SHP77 (cell line): ENCODE measurements at regions not wholly inside any gene's neighbourhood (a gene's known extent, or its start where the extent isn't known, plus 50 kb on each side); places are given as distances from the start of the nearest gene placed in this dataset.
"Not testable (repeated sequence)": the region's sequence is repeated elsewhere in the genome, so short reads cannot be mapped to it uniquely, and the experiment has no call there.

Source experiments
- DNase-seq, 2 experiments: peaks; one replicate each; lab custom pipeline; 2025; lab: John Stamatoyannopoulos, UW

DNA sequence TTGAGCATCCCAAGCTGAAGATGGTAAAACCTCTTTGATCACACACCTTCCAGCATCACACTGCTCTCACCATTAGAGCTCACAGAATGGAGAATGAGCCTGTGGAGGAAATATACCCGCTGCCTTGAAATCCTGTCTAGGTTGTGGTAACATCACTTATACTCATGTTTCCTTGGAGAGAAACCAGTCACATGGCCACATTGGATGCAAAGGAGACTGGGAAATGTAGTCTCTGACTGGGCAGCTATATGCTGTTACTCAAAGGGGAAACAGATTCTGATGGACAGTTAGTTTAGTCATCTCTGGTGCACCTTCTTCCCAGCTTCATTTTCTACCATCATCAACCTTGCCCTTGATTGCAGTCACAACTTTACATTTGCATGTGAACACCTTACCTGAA lies 286.3 kb downstream of the ANKRD50 start:
- DNase-seq, result no peak

DNA sequence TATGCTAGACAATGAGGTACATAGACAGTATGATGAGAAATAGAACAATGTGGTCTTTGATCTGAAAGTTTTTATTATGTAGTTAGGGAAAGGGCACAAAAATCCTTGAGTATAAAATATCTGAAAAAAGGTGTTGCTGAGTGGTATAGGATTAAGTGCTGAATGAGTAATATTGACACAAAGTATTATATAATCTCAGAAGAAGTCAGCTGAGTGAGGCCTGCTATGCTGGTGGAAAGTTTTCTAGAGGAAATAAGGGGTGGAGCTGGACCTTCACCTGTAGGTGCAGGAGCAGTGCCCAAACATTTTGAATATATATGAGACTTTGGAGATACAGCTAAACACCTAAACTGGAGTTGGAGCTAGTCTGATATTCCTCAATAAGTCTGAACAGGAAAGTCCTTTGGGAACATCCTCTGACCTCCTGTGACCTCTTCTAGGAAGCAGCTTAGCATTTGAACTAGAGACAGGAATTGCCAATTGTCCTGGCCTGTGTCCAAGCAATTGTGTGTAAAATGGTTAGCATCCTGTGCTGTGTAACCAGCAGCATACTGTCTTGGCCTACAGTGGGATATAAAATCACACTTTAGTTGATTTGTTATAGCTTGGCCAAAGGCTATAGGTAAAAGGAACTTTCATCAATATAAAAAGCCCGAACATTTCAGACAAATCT lies 285.3 kb downstream of the ANKRD50 start:
- no peak for DNase-seq

DNA sequence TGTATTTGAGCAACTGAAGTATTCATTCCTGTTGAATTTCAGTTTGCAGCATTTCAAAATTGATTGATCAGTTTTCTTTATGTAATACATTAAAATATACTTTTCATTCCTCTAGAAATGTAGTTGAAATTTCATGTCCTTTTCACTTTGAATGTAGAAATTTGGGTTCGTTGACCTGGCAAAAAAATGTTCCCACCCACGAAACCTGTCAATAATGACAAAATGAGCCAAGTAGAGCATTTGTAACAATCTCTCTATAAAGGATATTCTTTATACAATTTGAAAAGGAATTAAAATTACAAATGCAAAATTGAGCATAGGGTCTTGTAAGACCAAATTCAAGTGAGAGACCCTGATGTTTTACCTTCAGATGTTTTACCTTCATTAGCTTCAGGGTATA lies 283.9 kb downstream of the ANKRD50 start:
- no peak for DNase-seq

DNA sequence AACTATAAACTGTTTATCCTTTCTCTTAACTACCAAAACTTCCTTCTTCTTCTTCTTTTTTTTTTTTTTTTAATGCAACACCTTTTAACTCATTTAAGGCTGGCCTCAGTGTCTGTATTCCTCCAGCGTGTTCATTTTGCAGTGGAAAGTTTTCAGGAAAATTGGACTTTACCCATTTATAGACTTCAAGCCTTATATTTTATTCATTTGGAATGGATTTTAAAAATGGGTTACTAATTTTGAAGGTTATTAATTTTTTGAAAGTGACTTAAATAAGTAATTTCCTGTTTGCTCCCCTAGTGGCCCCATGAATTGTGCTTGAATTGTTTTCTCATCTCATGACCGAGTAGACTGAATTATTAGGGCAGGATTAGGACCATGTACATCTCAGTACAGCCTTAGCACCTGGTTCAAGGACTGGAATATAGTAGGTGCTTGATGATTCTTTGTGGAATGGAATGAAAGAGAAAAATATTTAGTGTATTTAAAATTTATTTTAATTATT lies 282.7 kb downstream of the ANKRD50 start:
- DNase-seq, result no peak

DNA sequence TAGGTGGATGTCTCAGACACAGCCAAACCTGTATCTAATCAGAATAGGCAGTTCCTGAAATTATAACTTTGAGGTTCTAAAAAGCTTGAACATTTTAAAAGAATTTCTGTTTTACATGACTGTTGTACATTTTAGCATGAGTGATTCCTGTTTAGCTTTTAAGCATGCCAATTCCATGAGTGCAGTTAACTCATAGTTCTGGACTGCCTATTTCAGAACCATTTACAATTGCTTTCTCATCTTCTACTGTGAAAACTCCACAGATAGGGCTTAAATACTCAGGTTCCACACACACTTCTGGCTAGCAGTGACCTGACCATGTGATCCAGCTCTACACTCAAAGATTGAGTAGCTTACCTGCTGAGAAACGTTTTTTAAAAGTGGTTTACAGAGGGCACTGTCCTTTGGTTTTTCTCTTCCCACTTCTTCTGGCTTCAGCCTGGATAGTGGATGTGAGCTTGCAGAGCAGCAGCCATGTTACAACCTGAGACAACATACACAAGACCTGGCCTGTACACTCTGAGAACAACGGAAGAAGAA lies 280.8 kb downstream of the ANKRD50 start:
- DNase-seq, result no peak

DNA sequence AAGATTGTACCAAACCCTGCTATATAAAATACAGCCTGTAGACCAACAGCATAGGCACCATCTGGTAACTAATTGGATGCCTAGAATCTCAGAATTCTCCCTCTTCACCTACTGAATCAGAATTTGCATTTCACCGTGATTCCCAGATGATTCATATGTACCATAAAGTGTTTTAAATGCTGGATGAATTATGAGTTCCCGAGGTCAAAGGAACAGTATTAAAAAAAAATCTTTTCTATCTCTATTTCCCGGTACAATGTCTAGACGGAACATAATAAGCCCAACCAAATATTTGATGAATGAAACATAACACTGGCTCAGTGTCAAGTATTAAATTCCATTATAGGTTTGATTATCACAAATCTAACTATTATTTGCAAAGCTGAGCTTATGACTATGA lies 280.0 kb downstream of the ANKRD50 start:
- DNase-seq, result no peak

DNA sequence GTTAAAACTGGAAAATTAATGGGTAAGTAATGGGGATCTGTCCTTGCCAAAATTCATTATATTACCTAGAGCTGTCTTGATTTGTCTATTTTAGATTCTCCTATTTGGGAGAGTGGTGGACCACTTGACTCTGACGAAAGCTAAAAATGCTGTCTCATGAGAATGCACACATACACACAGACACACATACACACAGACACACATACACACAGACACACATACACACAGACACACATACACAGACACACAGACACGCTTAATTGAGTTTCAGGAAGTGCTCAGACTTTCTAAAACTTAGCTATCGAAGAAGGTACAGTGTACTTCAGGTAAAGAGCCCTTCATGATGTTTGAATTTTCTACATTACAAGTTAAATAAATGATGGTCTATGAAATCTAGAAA lies 279.5 kb downstream of the ANKRD50 start:
- DNase-seq, result no peak

DNA sequence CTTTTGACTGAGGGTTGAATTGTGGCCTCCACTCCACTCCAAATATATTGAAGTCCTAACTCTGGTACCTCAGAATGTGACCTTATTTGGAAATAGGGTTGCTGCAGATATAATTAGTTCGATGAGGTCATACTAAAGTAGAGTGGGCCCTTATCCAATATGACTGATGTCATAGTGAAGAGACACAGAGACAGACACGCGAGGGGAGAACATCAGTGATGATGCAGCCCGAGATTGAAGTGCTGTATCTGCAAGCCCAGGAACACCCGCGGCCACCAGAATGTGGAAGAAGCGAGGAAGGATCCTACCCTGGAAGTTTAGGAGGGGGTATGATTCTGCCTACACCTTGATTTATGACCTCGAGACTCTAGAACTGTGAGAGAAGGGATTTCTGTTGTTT lies 279.0 kb downstream of the ANKRD50 start:
- peak; percentile 27 to 34 for DNase-seq

DNA sequence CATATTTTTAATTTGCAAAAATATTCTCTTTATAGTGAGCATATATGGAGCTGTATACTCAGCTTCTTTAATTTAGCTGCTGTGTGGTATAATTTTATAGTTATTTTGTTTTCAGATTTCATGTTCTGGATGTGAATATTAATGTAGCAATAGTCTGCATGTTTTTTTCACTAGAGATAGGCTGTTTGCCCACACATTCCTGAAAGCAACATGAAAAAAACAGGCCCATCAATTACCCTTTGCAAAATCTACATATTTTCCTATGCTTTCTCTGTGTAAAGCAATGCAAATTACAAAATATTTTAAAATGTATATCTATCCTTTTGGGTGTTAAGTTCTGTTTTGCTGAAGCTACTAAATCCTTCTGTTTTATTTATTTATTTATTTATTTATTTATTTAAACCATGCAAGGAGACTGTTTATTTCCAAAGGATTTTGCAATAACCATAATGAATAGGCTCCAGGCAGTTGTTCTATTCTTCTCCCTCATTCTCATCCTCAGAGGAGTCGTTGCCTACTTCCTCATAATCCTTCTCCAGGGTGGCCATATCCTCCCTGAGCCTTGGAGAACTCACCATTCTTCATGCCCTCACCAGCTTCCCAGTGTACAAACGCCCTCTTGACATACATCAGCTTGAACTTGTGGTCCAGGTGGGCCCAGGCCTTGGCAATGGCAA lies 277.1 kb downstream of the ANKRD50 start:
- no peak for DNase-seq

DNA sequence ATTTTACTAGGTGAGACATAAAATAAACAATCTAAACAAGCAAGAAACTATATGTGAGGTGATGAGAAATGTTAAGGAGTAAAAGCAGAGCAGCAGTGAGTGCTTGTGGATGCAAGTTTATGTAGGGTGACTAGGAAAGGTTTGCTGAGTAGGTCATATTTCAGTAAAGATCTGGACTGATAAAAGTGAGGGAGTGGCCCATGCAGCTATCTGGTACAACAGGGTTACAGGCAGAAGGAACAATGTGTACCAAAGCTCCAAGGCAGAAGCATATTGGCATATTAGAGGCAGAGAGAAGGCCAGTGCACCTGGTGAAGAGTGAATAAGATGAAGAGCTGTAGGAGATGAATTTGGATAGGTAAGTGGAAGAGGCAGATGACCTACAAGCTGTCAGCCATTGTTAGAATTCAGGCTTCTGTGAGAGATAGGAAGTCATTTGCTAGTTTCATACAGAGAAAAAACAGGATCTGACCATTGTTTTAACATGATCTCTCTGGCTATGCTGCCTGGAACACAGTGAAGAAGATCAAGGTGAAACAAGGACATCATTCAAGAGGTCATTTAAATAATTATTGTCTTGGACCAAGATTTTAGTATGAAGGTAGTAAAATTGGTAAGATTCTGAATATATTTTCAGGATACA lies 274.6 kb downstream of the ANKRD50 start:
- DNase-seq, result no peak

DNA sequence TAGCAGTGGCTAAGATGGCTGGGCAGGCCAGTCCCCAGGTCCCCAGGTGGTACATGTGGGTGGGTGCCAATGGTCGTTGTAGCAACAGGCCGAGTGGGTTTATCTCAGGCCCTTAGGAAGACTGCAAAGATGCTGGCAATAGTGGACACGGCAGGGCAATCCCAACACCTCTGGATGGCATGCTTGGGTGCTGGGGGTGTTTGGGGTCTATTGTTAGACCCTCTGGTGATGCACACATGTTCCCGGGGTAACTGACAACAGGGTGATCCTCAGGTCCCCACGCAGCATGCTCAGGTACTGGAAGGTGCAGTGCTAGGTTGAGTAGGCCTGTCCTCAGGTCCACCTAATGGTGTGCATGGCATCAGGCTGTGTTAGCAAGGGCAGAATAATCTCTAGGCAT lies 267.5 kb downstream of the ANKRD50 start:
- DNase-seq, result no peak

DNA sequence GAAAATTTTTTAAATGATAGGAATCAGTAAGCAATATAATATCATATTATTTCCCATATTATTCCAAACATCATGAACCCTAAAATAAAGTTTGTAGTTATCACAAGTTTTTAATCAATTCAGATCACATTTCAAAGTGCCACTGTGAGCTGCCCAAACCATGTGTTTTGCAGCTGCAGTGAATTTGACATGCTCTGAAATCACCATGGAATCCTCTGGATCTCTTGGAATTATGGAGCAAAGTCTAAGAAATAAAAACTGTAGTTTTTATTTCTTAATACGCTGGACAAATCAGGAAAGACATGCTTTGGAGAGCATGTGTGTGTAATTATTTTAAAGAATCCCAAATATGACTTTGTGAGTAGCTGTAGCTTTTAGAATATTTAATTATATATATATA lies 262.7 kb downstream of the ANKRD50 start:
- DNase-seq, result no peak

DNA sequence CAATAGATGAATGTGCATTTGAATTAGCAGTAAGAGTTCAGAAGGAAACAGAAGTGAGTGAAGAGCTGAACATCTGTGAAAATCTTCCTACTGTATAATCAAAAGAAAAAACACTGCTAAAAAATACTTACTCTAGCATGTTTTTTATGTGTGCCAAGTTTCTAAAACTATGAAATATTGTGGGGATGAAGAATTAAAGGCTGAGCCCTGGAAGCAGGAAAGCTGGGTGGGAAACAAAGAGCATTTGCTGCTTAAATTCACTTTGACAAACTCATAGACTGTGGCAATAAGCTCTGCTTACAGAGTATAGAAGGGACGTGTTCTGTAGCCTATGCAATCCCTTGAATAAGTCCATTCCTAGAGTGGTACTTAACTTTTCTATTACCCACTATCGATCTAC lies 261.7 kb downstream of the ANKRD50 start:
- no peak for DNase-seq

DNA sequence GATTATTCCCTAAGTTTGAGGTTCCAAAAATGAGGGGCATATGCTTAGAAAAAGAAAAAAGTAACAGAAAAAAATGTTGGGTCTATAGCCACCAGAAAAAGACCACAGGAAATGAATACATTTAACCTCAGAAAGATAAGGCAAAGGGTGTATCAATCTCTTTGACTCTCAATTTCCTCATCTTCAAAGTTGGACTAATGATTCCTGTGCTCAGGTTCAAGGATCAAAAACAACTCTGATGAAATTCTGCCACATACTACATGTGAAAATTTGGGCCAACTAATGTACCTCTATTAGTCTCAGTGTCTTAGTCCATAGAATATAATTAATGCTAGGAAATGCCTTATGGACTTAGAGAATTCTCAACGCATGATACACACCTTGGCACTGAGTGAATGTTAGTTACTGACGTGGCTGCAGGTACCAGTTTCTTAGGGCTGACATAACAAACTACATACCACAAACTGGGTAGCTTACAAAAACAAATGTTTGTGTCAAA lies 257.7 kb downstream of the ANKRD50 start:
- DNase-seq, result no peak

DNA sequence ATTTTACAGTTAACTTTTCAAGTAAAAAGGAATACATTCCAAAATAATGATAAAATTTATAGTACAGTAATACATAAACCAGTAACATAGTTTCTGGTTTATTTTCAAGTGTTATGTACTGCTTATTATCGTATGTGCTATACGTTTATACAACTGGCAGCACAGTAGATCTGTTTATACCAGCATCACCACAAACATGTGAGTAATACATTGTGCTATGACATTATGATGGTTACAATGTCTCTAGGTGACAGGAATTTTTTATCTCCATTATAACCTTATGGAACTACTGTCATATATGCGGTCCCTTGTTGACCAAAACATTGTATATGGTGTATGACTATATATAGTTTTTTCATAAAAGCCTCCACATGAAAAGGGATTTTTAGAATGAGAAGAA lies 256.9 kb downstream of the ANKRD50 start:
- no peak for DNase-seq

DNA sequence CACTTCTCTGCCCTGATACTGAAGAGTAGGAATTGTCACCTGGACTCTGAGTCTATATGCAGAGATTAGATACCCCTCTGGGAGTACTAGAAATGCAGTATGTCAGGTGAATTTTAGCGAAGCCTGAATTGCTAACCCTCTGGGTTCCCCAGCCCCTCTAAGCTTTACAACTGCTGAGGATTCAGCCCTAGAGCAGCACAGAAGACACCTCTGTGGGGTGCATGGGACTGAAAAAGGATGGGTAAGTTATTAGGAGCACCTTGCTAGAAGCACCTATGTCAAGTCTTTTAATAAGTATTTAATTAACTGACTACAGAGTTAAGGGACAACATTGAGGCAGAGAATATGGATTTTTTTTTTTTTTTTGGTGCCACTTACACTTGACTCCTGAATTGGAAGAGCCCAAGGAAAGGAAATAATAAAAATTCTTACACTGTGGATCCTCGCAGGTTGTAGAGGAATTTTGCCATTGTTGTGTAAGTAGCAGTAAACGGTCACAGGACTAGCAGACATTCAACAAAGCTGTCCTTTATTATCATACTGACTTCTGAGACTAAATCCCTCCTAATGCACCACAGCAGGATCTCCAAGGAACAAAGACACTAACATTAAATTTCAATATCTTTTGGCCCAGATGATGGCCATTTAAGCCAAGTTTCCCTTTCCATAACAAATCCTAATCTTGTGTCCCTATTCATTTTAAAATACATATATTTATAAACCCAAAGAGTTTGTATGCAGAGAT lies 253.2 kb downstream of the ANKRD50 start:
- DNase-seq, result no peak

DNA sequence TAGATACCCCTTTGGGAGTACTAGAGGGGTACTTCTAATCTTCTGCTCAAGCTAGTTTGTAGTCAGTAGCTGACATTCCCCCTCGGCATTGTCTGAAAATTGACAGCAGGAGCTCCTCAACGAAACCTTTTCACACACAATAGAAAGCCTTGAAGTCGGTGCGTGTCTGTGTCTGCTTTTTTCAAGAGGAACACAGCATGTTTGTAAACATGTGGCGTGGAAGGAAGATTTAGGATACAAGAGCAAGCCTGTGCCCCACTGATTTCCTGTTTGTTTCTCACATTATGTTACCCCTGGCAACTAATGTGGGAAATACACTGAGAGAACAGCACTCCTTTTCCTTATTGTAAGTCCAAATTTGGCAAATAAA lies 252.6 kb downstream of the ANKRD50 start:
- DNase-seq, result no peak

DNA sequence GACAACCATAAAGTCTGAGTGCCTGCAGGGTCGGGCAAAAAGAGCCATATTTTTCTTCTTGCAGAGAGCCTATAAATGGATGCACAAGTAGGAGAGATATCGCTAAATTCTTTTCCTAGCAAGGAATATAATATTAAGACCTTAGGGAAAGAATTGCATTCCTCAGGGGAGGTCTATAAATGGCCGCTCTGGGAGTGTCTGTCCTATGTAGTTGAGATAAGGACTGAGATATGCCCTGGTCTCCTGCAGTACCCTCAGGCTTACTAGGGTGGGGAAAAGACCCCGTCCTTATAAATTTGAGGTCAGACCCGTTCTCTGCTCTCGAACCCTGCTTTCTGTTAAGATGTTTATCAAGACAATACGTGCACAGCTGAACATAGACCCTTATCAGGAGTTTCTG lies 250.9 kb downstream of the ANKRD50 start:
- DNase-seq, result not testable (repeated sequence)

DNA sequence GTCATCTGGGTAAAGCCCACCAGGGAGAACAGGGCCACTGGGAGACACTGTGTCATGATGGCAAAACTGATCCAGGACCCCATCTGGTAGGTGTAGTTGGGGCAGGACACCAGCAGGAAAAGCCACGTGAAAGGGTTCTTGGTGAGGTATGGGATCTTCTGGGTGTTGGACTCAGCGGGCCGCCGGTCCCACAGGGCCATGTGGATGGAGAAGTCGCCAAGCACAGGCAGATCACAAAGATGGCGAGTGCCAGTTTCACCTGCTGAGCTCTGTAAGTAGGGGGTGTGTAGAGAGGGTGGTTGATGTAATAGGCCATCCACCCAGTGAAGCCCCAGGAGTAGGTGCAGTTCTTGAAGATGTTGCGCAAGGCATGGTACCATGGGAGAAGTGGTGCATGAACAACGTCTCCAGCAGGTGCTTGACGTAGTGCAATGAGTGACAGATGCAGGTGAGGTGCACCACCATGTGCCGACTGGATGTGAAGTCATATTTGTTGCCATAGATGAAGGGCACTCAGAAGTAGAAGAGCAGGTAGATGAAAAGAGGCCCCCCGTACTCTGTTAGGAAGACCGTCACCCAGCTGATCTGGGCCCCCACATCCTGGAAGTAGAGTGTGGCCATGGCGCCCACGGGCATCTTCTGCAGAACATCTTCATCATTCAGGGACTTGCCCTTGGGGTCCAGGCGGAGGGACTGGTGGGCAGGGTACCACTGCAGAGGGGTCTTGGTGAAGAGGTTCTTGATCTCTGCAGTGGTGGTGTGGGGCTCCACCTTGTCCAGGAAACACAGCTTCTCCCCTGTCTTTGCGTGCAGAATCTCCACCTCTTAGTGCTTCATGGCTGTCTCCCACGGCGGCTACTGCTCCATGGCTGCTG lies 249.3 kb downstream of the ANKRD50 start:
- DNase-seq, result no peak

DNA sequence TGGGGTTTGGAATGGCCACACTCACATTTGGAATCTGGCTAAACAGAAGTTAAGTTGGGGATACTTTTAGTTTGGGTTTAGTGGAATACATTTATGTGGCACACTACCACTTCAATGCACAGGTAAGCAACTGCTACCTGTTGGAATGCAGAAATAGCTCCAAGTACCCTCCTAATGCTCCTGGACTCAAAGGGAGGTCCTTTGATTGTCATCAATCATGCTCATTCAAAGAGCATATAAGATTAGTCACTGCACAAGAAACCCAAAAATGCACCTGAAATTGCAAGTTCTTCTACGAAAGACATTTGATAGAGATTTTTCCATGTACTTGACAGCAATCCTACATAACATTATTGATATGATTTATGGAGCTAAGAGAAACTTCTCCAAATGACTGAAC lies 247.7 kb downstream of the ANKRD50 start:
- no peak for DNase-seq

DNA sequence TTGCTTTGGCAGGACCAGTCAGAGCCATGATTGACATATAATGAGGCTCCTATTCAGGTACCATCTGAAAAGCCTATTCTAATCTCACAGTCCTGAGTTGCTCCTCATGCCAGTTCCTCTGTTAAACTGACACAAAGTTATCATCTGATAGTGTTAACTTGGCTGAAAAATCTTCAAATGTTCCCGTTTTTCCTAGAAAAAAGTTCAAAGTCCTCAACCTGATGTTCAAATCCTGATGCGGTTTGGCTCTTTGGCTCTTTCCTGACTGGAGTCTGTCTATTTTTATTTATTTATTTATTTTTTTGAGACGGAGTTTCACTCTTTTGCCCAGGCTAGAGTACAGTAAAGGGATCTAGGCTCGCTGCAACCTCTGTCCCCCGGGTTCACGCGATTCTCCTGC lies 244.2 kb downstream of the ANKRD50 start:
- no peak for DNase-seq
